H9 (cell line): ENCODE measurements at regions not wholly inside any gene's neighbourhood (a gene's known extent, or its start where the extent isn't known, plus 50 kb on each side); places are given as distances from the start of the nearest gene placed in this dataset.

Experiments used
- DNase-seq: peaks from one replicate; pipeline ENCODE4 v3.0.0-alpha.2; 2017
- H2AFZ ChIP-seq: one replicate; pipeline ENCODE4 v1.6.1; 2013; ENCODE audit warnings: mild to moderate bottlenecking, low read length, control low read depth, moderate library complexity
- H2AK5ac ChIP-seq: 2 replicates; pipeline ENCODE4 v1.6.1; 2013; ENCODE audit warnings: low read length, control low read depth, mixed read lengths; ENCODE audit not compliant: insufficient read length
- H2BK120ac ChIP-seq: one replicate; pipeline ENCODE4 v1.6.1; 2013; ENCODE audit warnings: low read depth, mild to moderate bottlenecking, low read length, control low read depth, inconsistent platforms; ENCODE audit not compliant: poor library complexity, severe bottlenecking
- H2BK12ac ChIP-seq: 2 replicates; pipeline ENCODE4 v1.6.1; 2013; ENCODE audit warnings: low read length, control low read depth, mixed read lengths, low read depth; ENCODE audit not compliant: insufficient read length
- H2BK15ac ChIP-seq: 2 replicates; pipeline ENCODE4 v1.6.1; 2013; ENCODE audit warnings: low read depth, low read length, control low read depth
- H2BK20ac ChIP-seq: one replicate; pipeline ENCODE4 v1.6.1; 2013; ENCODE audit warnings: low read depth, mild to moderate bottlenecking, low read length, control low read depth, inconsistent platforms; ENCODE audit not compliant: poor library complexity, severe bottlenecking
- H2BK5ac ChIP-seq: 2 replicates; pipeline ENCODE4 v1.6.1; 2013; ENCODE audit warnings: low read length, control low read depth, mixed read lengths; ENCODE audit not compliant: insufficient read length
- H3K14ac ChIP-seq: 2 replicates; pipeline ENCODE4 v1.6.1; 2013; ENCODE audit warnings: low read length, control low read depth; ENCODE audit not compliant: insufficient read depth
- H3K18ac ChIP-seq: 2 replicates; pipeline ENCODE4 v1.6.1; 2013; ENCODE audit warnings: low read depth, mild to moderate bottlenecking, mixed read lengths, low read length, control low read depth; ENCODE audit not compliant: insufficient read length
- H3K23ac ChIP-seq: 2 replicates; pipeline ENCODE4 v1.6.1; 2013; ENCODE audit warnings: low read length, control low read depth, mixed read lengths, low read depth; ENCODE audit not compliant: insufficient read length
- H3K23me2 ChIP-seq: 2 replicates; pipeline ENCODE4 v1.6.1; 2013; ENCODE audit warnings: low read depth, mild to moderate bottlenecking, mixed read lengths, low read length, control low read depth; ENCODE audit not compliant: insufficient read length, poor library complexity, severe bottlenecking
- H3K27ac ChIP-seq: 2 replicates; pipeline ENCODE4 v1.5.1; 2013; ENCODE audit warnings: low read length, control low read depth, mixed read lengths, low read depth; ENCODE audit not compliant: insufficient read length
- H3K27me3 ChIP-seq: 2 replicates; pipeline ENCODE4 v1.6.1; 2013; ENCODE audit warnings: low read length, control low read depth, inconsistent platforms; ENCODE audit not compliant: insufficient read depth
- H3K4ac ChIP-seq: 2 replicates; pipeline ENCODE4 v1.6.1; 2013; ENCODE audit warnings: low read depth, mild to moderate bottlenecking, control low read depth, inconsistent platforms, low read length, moderate library complexity
- H3K4me1 ChIP-seq: 2 replicates; pipeline ENCODE4 v1.6.1; 2013; ENCODE audit warnings: low read length, control low read depth, inconsistent platforms; ENCODE audit not compliant: insufficient read depth
- H3K4me2 ChIP-seq: 2 replicates; pipeline ENCODE4 v1.6.1; 2013; ENCODE audit warnings: low read length, control low read depth, mixed read lengths; ENCODE audit not compliant: insufficient read length, insufficient read depth
- H3K56ac ChIP-seq: 2 replicates; pipeline ENCODE4 v1.6.1; 2013; ENCODE audit warnings: low read depth, mild to moderate bottlenecking, mixed read lengths, low read length, control low read depth; ENCODE audit not compliant: insufficient read length
- H3K79me1 ChIP-seq: 2 replicates; pipeline ENCODE4 v1.6.1; 2013; ENCODE audit warnings: low read depth, mild to moderate bottlenecking, moderate library complexity, low read length, control low read depth, inconsistent platforms; ENCODE audit not compliant: insufficient read depth, poor library complexity, severe bottlenecking
- H3K79me2 ChIP-seq: 2 replicates; pipeline ENCODE4 v1.6.1; 2013; ENCODE audit warnings: low read length, control low read depth, inconsistent platforms; ENCODE audit not compliant: insufficient read depth
- H3K9ac ChIP-seq: 2 replicates; pipeline ENCODE4 v1.6.1; 2013; ENCODE audit warnings: low read length, control low read depth, mixed read lengths; ENCODE audit not compliant: insufficient read length; ENCODE audit errors: extremely low read depth
- H3K9me3 ChIP-seq: one replicate; pipeline ENCODE4 v1.6.1; 2013; ENCODE audit warnings: low read depth, low read length, inconsistent platforms; ENCODE audit not compliant: control insufficient read depth
- H3T11ph ChIP-seq: one replicate; pipeline ENCODE4 v1.6.1; 2013; ENCODE audit warnings: mild to moderate bottlenecking, low read length, control low read depth, inconsistent platforms
- H4K20me1 ChIP-seq: one replicate; pipeline ENCODE4 v1.6.1; 2013; ENCODE audit not compliant: control insufficient read depth, insufficient read length, insufficient read depth
- H4K5ac ChIP-seq: 2 replicates; pipeline ENCODE4 v1.6.1; 2013; ENCODE audit warnings: low read depth, mild to moderate bottlenecking, mixed read lengths, low read length, control low read depth; ENCODE audit not compliant: insufficient read length
- H4K8ac ChIP-seq: replicated peaks from 2 replicates; pipeline ENCODE4 v1.6.1; 2013; ENCODE audit warnings: low read length, control low read depth, mixed read lengths, low read depth; ENCODE audit not compliant: insufficient read length
- H4K91ac ChIP-seq: 2 replicates; pipeline ENCODE4 v1.6.1; 2013; ENCODE audit warnings: low read depth, mild to moderate bottlenecking, moderate library complexity, mixed read lengths, low read length, control low read depth; ENCODE audit not compliant: insufficient read length
- H3K27ac Mint-ChIP-seq, 3 experiments: 2 replicates in 2 of 3; 3 replicates in 1 of 3; pipeline ENCODE4 v1.8.0; 2020 to 2021; ENCODE audit warnings: mixed read lengths in 3 of 3, mild to moderate bottlenecking in 1 of 3, moderate library complexity in 1 of 3
- H3K27me3 Mint-ChIP-seq: 2 replicates; pipeline ENCODE4 v1.8.0; 2021; ENCODE audit warnings: low read depth, mild to moderate bottlenecking, moderate library complexity, mixed read lengths
- H3K36me3 Mint-ChIP-seq, 3 experiments: 2 replicates in 2 of 3; 3 replicates in 1 of 3; pipeline ENCODE4 v1.8.0; 2020 to 2021; ENCODE audit warnings: low read depth in 3 of 3, mixed read lengths in 3 of 3; ENCODE audit not compliant: insufficient read depth in 1 of 3
- H3K4me1 Mint-ChIP-seq, 2 experiments: 2 replicates each; pipeline ENCODE4 v1.8.0; 2020; ENCODE audit warnings: mixed read lengths in 2 of 2
- H3K4me3 Mint-ChIP-seq, 2 experiments: 2 replicates in 1 of 2; 3 replicates in 1 of 2; pipeline ENCODE4 v1.8.0; 2020 to 2021; ENCODE audit warnings: mild to moderate bottlenecking in 2 of 2, mixed read lengths in 2 of 2, moderate library complexity in 1 of 2
- H3K9me3 Mint-ChIP-seq, 2 experiments: 2 replicates in 1 of 2; 3 replicates in 1 of 2; pipeline ENCODE4 v1.8.0; 2020; ENCODE audit warnings: mild to moderate bottlenecking in 2 of 2, mixed read lengths in 2 of 2, moderate library complexity in 1 of 2
- CTCF ChIP-seq: fragments of 200-600 bp; sonication (generic); conservative IDR thresholded peaks from 3 replicates; pipeline ENCODE4 v1.8.0; 2021; ENCODE audit warnings: antibody characterized with exemption, mild to moderate bottlenecking
- WGBS: extraction: QIAGEN DNeasy Blood & Tissue Kit; methylation state at CpG from one replicate; pipeline ENCODE4 v1.1.7; 2013; ENCODE audit warnings: missing lambda C conversion rate, low lambda C conversion rate, mixed read lengths; ENCODE audit not compliant: insufficient read length; ENCODE audit errors: extremely low coverage; 5-methylcytosine and 5-hydroxymethylcytosine counted together

GRCh38 chr2:187815113-187815512, 260.9 kb upstream of the TFPI start:
- no peaks in the 10 kb centered on the region for H3K79me1 ChIP-seq
- H3K56ac ChIP-seq: no peak overlapping the region
- H3K18ac ChIP-seq: no peak overlapping the region
- no peak overlapping the region for H2BK15ac ChIP-seq
- peaks cover 5 to 21% (median 16%) of the 10 kb centered on the region in 3 experiments; a peak in 6 of 7 replicates for H3K36me3 Mint-ChIP-seq
- H3K27me3 Mint-ChIP-seq: no peaks in the 10 kb centered on the region
- H4K20me1 ChIP-seq: no peaks in the 10 kb centered on the region
- H2BK20ac ChIP-seq: no peak overlapping the region
- H2BK5ac ChIP-seq: no peak overlapping the region
- H3K4me2 ChIP-seq: no peak overlapping the region
- H4K91ac ChIP-seq: no peak overlapping the region
- no peak overlapping the region for H3K4me3 Mint-ChIP-seq
- H3K27me3 ChIP-seq: no peaks in the 10 kb centered on the region
- H3K27ac Mint-ChIP-seq: peak overlapping the region in 1 of 3 experiments; percentile 3; a peak in 2 of 7 replicates
- no peak overlapping the region for H2BK12ac ChIP-seq
- no peak overlapping the region for H3K4ac ChIP-seq
- DNase-seq: no peak
- H3K9me3 Mint-ChIP-seq: peaks cover 8 to 14% of the 10 kb centered on the region in 2 experiments; a peak in 3 of 5 replicates
- H3K23me2 ChIP-seq: no peaks in the 10 kb centered on the region
- H3K4me1 Mint-ChIP-seq: 0 out of 4 replicates have a peak, but pooled peaks cover 0 to 2% of the 10 kb centered on the region in 2 experiments
- no peak overlapping the region for H2AFZ ChIP-seq
- no peak for TF ChIP-seq CTCF
- no peaks in the 10 kb centered on the region for H3K79me2 ChIP-seq
- no peak overlapping the region for H4K8ac ChIP-seq
- H4K5ac ChIP-seq: no peak overlapping the region
- H3K4me1 ChIP-seq: no peaks in the 10 kb centered on the region
- H2BK120ac ChIP-seq: no peak overlapping the region
- H2AK5ac ChIP-seq: no peak overlapping the region
- no peak overlapping the region for H3K23ac ChIP-seq
- peaks cover 8% of the 10 kb centered on the region for H3K9me3 ChIP-seq
- H3K27ac ChIP-seq: no peak overlapping the region
- no peak overlapping the region for H3K14ac ChIP-seq
- no peak overlapping the region for H3K9ac ChIP-seq
- no peak overlapping the region for H3T11ph ChIP-seq
- WGBS: no CpG with 5 or more reads among the region's 3 CpGs
